ENCODE measurements at regions not wholly inside any gene's neighbourhood (a gene's known extent, or its start where the extent isn't known, plus 50 kb on each side); places are given as distances from the start of the nearest gene placed in this dataset.
"Not testable (repeated sequence)": the region's sequence is repeated elsewhere in the genome, so short reads cannot be mapped to it uniquely, and the experiment has no call there.

- not testable (repeated sequence) for H3K9me3 ChIP-seq (ENCODE audit: control insufficient read depth, insufficient read depth, low read length); H3K27me3 ChIP-seq (ENCODE audit: control insufficient read depth, insufficient read depth, low read length); H3K9ac ChIP-seq (ENCODE audit: low read depth, low read length); H3K4me1 ChIP-seq (ENCODE audit: control insufficient read depth, insufficient read depth, low read length); H3K4me3 ChIP-seq (ENCODE audit: low read depth, low read length); H3K36me3 ChIP-seq (ENCODE audit: control insufficient read depth, insufficient read depth, low read length); H3K27ac ChIP-seq (ENCODE audit: low read depth, low read length)
Observed at GRCh38 chr12:131286301-131286700, 332.6 kb downstream of the ADGRD1 start.

- Histone ChIP-seq H3K9ac (ENCODE audit: low read depth, low read length) (no peak overlapping the region), H3K4me3 (ENCODE audit: low read depth, low read length) (no peak overlapping the region), H3K27ac (ENCODE audit: low read depth, low read length) (no peak overlapping the region), H3K36me3 (ENCODE audit: control insufficient read depth, insufficient read depth, low read length) (no peaks in the 10 kb centered on the region), H3K4me1 (ENCODE audit: control insufficient read depth, insufficient read depth, low read length) (no peaks in the 10 kb centered on the region), H3K9me3 (ENCODE audit: control insufficient read depth, insufficient read depth, low read length) (no peaks in the 10 kb centered on the region), H3K27me3 (ENCODE audit: control insufficient read depth, insufficient read depth, low read length) (no peaks in the 10 kb centered on the region)
Observed at GRCh38 chr12:131287015-131287937, 333.6 kb downstream of the ADGRD1 start.

- H3K27ac ChIP-seq (ENCODE audit: low read depth, low read length), result no peak overlapping the region
- no peaks in the 10 kb centered on the region for H3K27me3 ChIP-seq (ENCODE audit: control insufficient read depth, insufficient read depth, low read length)
- H3K9me3 ChIP-seq (ENCODE audit: control insufficient read depth, insufficient read depth, low read length), result no peaks in the 10 kb centered on the region
- no peak overlapping the region for H3K9ac ChIP-seq (ENCODE audit: low read depth, low read length)
- no peak overlapping the region for H3K4me3 ChIP-seq (ENCODE audit: low read depth, low read length)
- no peaks in the 10 kb centered on the region for H3K4me1 ChIP-seq (ENCODE audit: control insufficient read depth, insufficient read depth, low read length)
- no peaks in the 10 kb centered on the region for H3K36me3 ChIP-seq (ENCODE audit: control insufficient read depth, insufficient read depth, low read length)
Observed at GRCh38 chr12:131287938-131288764, 334.4 kb downstream of the ADGRD1 start.

GRCh38 chr12:131288765-131289695 lies 335.3 kb downstream of the ADGRD1 start:
- not testable (repeated sequence) for H3K27ac ChIP-seq (ENCODE audit: low read depth, low read length); H3K9ac ChIP-seq (ENCODE audit: low read depth, low read length); H3K9me3 ChIP-seq (ENCODE audit: control insufficient read depth, insufficient read depth, low read length); H3K36me3 ChIP-seq (ENCODE audit: control insufficient read depth, insufficient read depth, low read length); H3K4me3 ChIP-seq (ENCODE audit: low read depth, low read length); H3K4me1 ChIP-seq (ENCODE audit: control insufficient read depth, insufficient read depth, low read length); H3K27me3 ChIP-seq (ENCODE audit: control insufficient read depth, insufficient read depth, low read length)

GRCh38 chr12:131289807-131290206 lies 336.1 kb downstream of the ADGRD1 start:
- H3K27me3 ChIP-seq (ENCODE audit: control insufficient read depth, insufficient read depth, low read length); H3K4me1 ChIP-seq (ENCODE audit: control insufficient read depth, insufficient read depth, low read length); H3K9ac ChIP-seq (ENCODE audit: low read depth, low read length); H3K36me3 ChIP-seq (ENCODE audit: control insufficient read depth, insufficient read depth, low read length); H3K4me3 ChIP-seq (ENCODE audit: low read depth, low read length); H3K27ac ChIP-seq (ENCODE audit: low read depth, low read length); H3K9me3 ChIP-seq (ENCODE audit: control insufficient read depth, insufficient read depth, low read length): not testable (repeated sequence)

- no peaks in the 10 kb centered on the region for H3K9me3 ChIP-seq (ENCODE audit: control insufficient read depth, insufficient read depth, low read length)
- no peak overlapping the region for H3K4me3 ChIP-seq (ENCODE audit: low read depth, low read length)
- no peak overlapping the region for H3K27ac ChIP-seq (ENCODE audit: low read depth, low read length)
- H3K9ac ChIP-seq (ENCODE audit: low read depth, low read length), result no peak overlapping the region
- H3K36me3 ChIP-seq (ENCODE audit: control insufficient read depth, insufficient read depth, low read length), result no peaks in the 10 kb centered on the region
- H3K4me1 ChIP-seq (ENCODE audit: control insufficient read depth, insufficient read depth, low read length), result no peaks in the 10 kb centered on the region
- H3K27me3 ChIP-seq (ENCODE audit: control insufficient read depth, insufficient read depth, low read length), result no peaks in the 10 kb centered on the region
Observed at GRCh38 chr12:131290255-131290959, 336.7 kb downstream of the ADGRD1 start.

- not testable (repeated sequence) for H3K4me3 ChIP-seq (ENCODE audit: low read depth, low read length)
Observed at GRCh38 chr12:131293071-131294015, 339.6 kb downstream of the ADGRD1 start.

GRCh38 chr12:131294716-131295115 lies 341.0 kb downstream of the ADGRD1 start:
- H3K9me3 ChIP-seq (ENCODE audit: control insufficient read depth, insufficient read depth, low read length); H3K4me1 ChIP-seq (ENCODE audit: control insufficient read depth, insufficient read depth, low read length); H3K36me3 ChIP-seq (ENCODE audit: control insufficient read depth, insufficient read depth, low read length): not testable (repeated sequence)

More at GRCh38 chr12:131293071-131294015, 339.6 kb downstream of the ADGRD1 start:
- not testable (repeated sequence) for H3K27ac ChIP-seq (ENCODE audit: low read depth, low read length); H3K36me3 ChIP-seq (ENCODE audit: control insufficient read depth, insufficient read depth, low read length); H3K9me3 ChIP-seq (ENCODE audit: control insufficient read depth, insufficient read depth, low read length); H3K4me1 ChIP-seq (ENCODE audit: control insufficient read depth, insufficient read depth, low read length); H3K9ac ChIP-seq (ENCODE audit: low read depth, low read length); H3K27me3 ChIP-seq (ENCODE audit: control insufficient read depth, insufficient read depth, low read length)

GRCh38 chr12:131295117-131295516 lies 341.4 kb downstream of the ADGRD1 start:
- not testable (repeated sequence) for H3K27ac ChIP-seq (ENCODE audit: low read depth, low read length); H3K27me3 ChIP-seq (ENCODE audit: control insufficient read depth, insufficient read depth, low read length); H3K4me1 ChIP-seq (ENCODE audit: control insufficient read depth, insufficient read depth, low read length); H3K4me3 ChIP-seq (ENCODE audit: low read depth, low read length); H3K36me3 ChIP-seq (ENCODE audit: control insufficient read depth, insufficient read depth, low read length); H3K9ac ChIP-seq (ENCODE audit: low read depth, low read length); H3K9me3 ChIP-seq (ENCODE audit: control insufficient read depth, insufficient read depth, low read length)

More at GRCh38 chr12:131294716-131295115, 341.0 kb downstream of the ADGRD1 start:
- not testable (repeated sequence) for H3K9ac ChIP-seq (ENCODE audit: low read depth, low read length); H3K27me3 ChIP-seq (ENCODE audit: control insufficient read depth, insufficient read depth, low read length); H3K4me3 ChIP-seq (ENCODE audit: low read depth, low read length); H3K27ac ChIP-seq (ENCODE audit: low read depth, low read length)

All from HUES48 (cell line).